ENCODE measurements at regions not wholly inside any gene's neighbourhood (a gene's known extent, or its start where the extent isn't known, plus 50 kb on each side); places are given as distances from the start of the nearest gene placed in this dataset.

- H3K36me3 Mint-ChIP-seq (ENCODE audit: low read depth), result no peaks in the 10 kb centered on the region
These were observed 190.6 kb upstream of the ADAMTS9 start for GRCh38 chr3:64878362-64878761.

GRCh38 chr3:64873400-64873799, 185.6 kb upstream of the ADAMTS9 start:
- TF ChIP-seq CTCF (conservative IDR thresholded peaks at IDR 0.05), result no peak
- no peak for DNase-seq
- Histone ChIP-seq H3K36me3 (ENCODE audit: control insufficient read depth, insufficient read depth, low read length) (no peaks in the 10 kb centered on the region), H3K9ac (ENCODE audit: extremely low read depth, low read length, poor library complexity, severe bottlenecking) (no peak overlapping the region), H3K4me1 (ENCODE audit: control insufficient read depth, insufficient read depth, low read length) (peaks cover 5% of the 10 kb centered on the region), H3K27me3 (ENCODE audit: control insufficient read depth, insufficient read depth, low read length, poor library complexity, severe bottlenecking) (no peaks in the 10 kb centered on the region), H3K27ac (ENCODE audit: low read depth, low read length) (no peak overlapping the region), H3K4me3 (ENCODE audit: low read length) (no peak overlapping the region), H3K9me3 (ENCODE audit: control insufficient read depth, low read length) (peaks cover 18% of the 10 kb centered on the region)
- Mint-ChIP-seq H3K27ac (no peak overlapping the region), H3K4me3 (no peak overlapping the region), H3K27me3 (ENCODE audit: insufficient read depth) (peaks cover 13% of the 10 kb centered on the region), H3K9me3 (no peaks in the 10 kb centered on the region), H3K4me1 (peaks cover 17% of the 10 kb centered on the region), H3K36me3 (ENCODE audit: low read depth) (no peaks in the 10 kb centered on the region)
- 73% methylated on average over 1 of the region's 1 CpG; no CpG with 5 or more reads in 1 of the 2 experiments for WGBS, 2 experiments (ENCODE audit: insufficient coverage in 1 of 2, insufficient read length in 1 of 2)

More at GRCh38 chr3:64878362-64878761, 190.6 kb upstream of the ADAMTS9 start:
- peaks cover 2% of the 10 kb centered on the region for H3K4me1 Mint-ChIP-seq
- 90% methylated on average over 2 of the region's 2 CpGs; no CpG with 5 or more reads in 1 of the 2 experiments for WGBS, 2 experiments (ENCODE audit: insufficient coverage in 1 of 2, insufficient read length in 1 of 2)
- no peak overlapping the region for H3K27ac Mint-ChIP-seq
- TF ChIP-seq CTCF (conservative IDR thresholded peaks at IDR 0.05), result no peak
- Histone ChIP-seq H3K9me3 (ENCODE audit: control insufficient read depth, low read length) (no peaks in the 10 kb centered on the region), H3K36me3 (ENCODE audit: control insufficient read depth, insufficient read depth, low read length) (no peaks in the 10 kb centered on the region), H3K27ac (ENCODE audit: low read depth, low read length) (no peak overlapping the region), H3K27me3 (ENCODE audit: control insufficient read depth, insufficient read depth, low read length, poor library complexity, severe bottlenecking) (no peaks in the 10 kb centered on the region), H3K9ac (ENCODE audit: extremely low read depth, low read length, poor library complexity, severe bottlenecking) (no peak overlapping the region), H3K4me3 (ENCODE audit: low read length) (no peak overlapping the region), H3K4me1 (ENCODE audit: control insufficient read depth, insufficient read depth, low read length) (peaks cover 2% of the 10 kb centered on the region)
- DNase-seq, result no peak
- no peak overlapping the region for H3K4me3 Mint-ChIP-seq
- peaks cover 14% of the 10 kb centered on the region for H3K27me3 Mint-ChIP-seq (ENCODE audit: insufficient read depth)
- no peaks in the 10 kb centered on the region for H3K9me3 Mint-ChIP-seq

- Mint-ChIP-seq H3K9me3 (no peaks in the 10 kb centered on the region), H3K4me3 (no peak overlapping the region), H3K4me1 (peaks cover 17% of the 10 kb centered on the region), H3K36me3 (ENCODE audit: low read depth) (no peaks in the 10 kb centered on the region), H3K27me3 (ENCODE audit: insufficient read depth) (peaks cover 13% of the 10 kb centered on the region), H3K27ac (no peak overlapping the region)
- Histone ChIP-seq H3K27me3 (ENCODE audit: control insufficient read depth, insufficient read depth, low read length, poor library complexity, severe bottlenecking) (no peaks in the 10 kb centered on the region), H3K27ac (ENCODE audit: low read depth, low read length) (no peak overlapping the region), H3K4me3 (ENCODE audit: low read length) (no peak overlapping the region), H3K9ac (ENCODE audit: extremely low read depth, low read length, poor library complexity, severe bottlenecking) (no peak overlapping the region), H3K4me1 (ENCODE audit: control insufficient read depth, insufficient read depth, low read length) (peaks cover 3% of the 10 kb centered on the region), H3K9me3 (ENCODE audit: control insufficient read depth, low read length) (peaks cover 18% of the 10 kb centered on the region), H3K36me3 (ENCODE audit: control insufficient read depth, insufficient read depth, low read length) (no peaks in the 10 kb centered on the region)
- TF ChIP-seq CTCF (conservative IDR thresholded peaks at IDR 0.05), result no peak
- no peak for DNase-seq
These were observed 184.5 kb upstream of the ADAMTS9 start for GRCh38 chr3:64872345-64872744.

Measured in endodermal cell (in vitro differentiated cells).